ENCODE measurements at regions not wholly inside any gene's neighbourhood (a gene's known extent, or its start where the extent isn't known, plus 50 kb on each side); places are given as distances from the start of the nearest gene placed in this dataset.

- TF ChIP-seq CTCF (IDR thresholded peaks at IDR 0.05; ENCODE audit: low read length), result no peak
- no peak for TF ChIP-seq EZH2 (IDR thresholded peaks at IDR 0.05; ENCODE audit: borderline replicate concordance, low read length)
These were observed 63.0 kb upstream of the IMPG1 start for GRCh38 chr6:76135481-76135880.

All from OCI-LY1 (cell line).